ENCODE measurements at regions not wholly inside any gene's neighbourhood (a gene's known extent, or its start where the extent isn't known, plus 50 kb on each side); places are given as distances from the start of the nearest gene placed in this dataset.
A peak's percentile ranks its signal among the peaks of the same experiment; 100 is the strongest.
"Not testable (repeated sequence)": the region's sequence is repeated elsewhere in the genome, so short reads cannot be mapped to it uniquely, and the experiment has no call there.

GRCh38 chr17:77824780-77825280 lies 133.7 kb upstream of the TNRC6C start:
- DNase-seq: no peak

GRCh38 chr17:77825621-77826020 lies 132.9 kb upstream of the TNRC6C start:
- DNase-seq: no peak

GRCh38 chr17:77826132-77826873 lies 132.2 kb upstream of the TNRC6C start:
- no peak for DNase-seq

GRCh38 chr17:77827039-77827438 lies 131.5 kb upstream of the TNRC6C start:
- no peak for DNase-seq

GRCh38 chr17:77827511-77827910 lies 131.0 kb upstream of the TNRC6C start:
- no peak for DNase-seq

- DNase-seq: no peak
Observed at GRCh38 chr17:77828749-77829539, 129.6 kb upstream of the TNRC6C start.

GRCh38 chr17:77829843-77830799 lies 128.4 kb upstream of the TNRC6C start:
- DNase-seq: peak; percentile 67

GRCh38 chr17:77830816-77831473 lies 127.6 kb upstream of the TNRC6C start:
- no peak for DNase-seq

GRCh38 chr17:77831474-77832179 lies 126.9 kb upstream of the TNRC6C start:
- peak; percentile 28 for DNase-seq

- DNase-seq: no peak
Observed at GRCh38 chr17:77832180-77832560, 126.3 kb upstream of the TNRC6C start.

GRCh38 chr17:77833769-77834168 lies 124.7 kb upstream of the TNRC6C start:
- DNase-seq: no peak

- DNase-seq: no peak
Observed at GRCh38 chr17:77834170-77835115, 124.1 kb upstream of the TNRC6C start.

GRCh38 chr17:77836557-77837041 lies 121.9 kb upstream of the TNRC6C start:
- no peak for DNase-seq

GRCh38 chr17:77837072-77837471 lies 121.4 kb upstream of the TNRC6C start:
- not testable (repeated sequence) for DNase-seq

GRCh38 chr17:77837917-77838316 lies 120.6 kb upstream of the TNRC6C start:
- no peak for DNase-seq

- no peak for DNase-seq
Observed at GRCh38 chr17:77838748-77839697, 119.5 kb upstream of the TNRC6C start.

GRCh38 chr17:77839698-77840512 lies 118.6 kb upstream of the TNRC6C start:
- no peak for DNase-seq

All from skin of body (tissue), 1 donor.